Lower leg skin (tissue), 4 donors: ENCODE measurements at regions not wholly inside any gene's neighbourhood (a gene's known extent, or its start where the extent isn't known, plus 50 kb on each side); places are given as distances from the start of the nearest gene placed in this dataset.
A peak's percentile ranks its signal among the peaks of the same experiment; 100 is the strongest.
"Not testable (repeated sequence)": the region's sequence is repeated elsewhere in the genome, so short reads cannot be mapped to it uniquely, and the experiment has no call there.

ENCODE experiments used
- DNase-seq, 2 donors: peaks; one replicate each; pipeline ENCODE4 v3.0.0-alpha.2; 2019; ENCODE audit warnings: low spot score in 2 of 2
- H3K4me3 ChIP-seq: fragments of 200-600 bp; sonication (generic); 2 replicates; pipeline ENCODE4 v1.5.1; 2017; ENCODE audit warnings: mild to moderate bottlenecking, low read depth; ENCODE audit not compliant: poor library complexity, severe bottlenecking
- CTCF ChIP-seq, 3 donors: fragments of 450-650 bp; IDR thresholded peaks; one replicate each; pipeline ENCODE4 v1.5.1; 2016; ENCODE audit warnings: antibody characterized with exemption in 3 of 3, mild to moderate bottlenecking in 3 of 3, moderate library complexity in 2 of 3
- POLR2A ChIP-seq, 2 donors: fragments of 450-650 bp; IDR thresholded peaks; one replicate each; pipeline ENCODE4 v1.6.1; 2016 to 2017; ENCODE audit warnings: antibody characterized with exemption in 2 of 2, mild to moderate bottlenecking in 1 of 2, moderate library complexity in 1 of 2
- WGBS, 2 donors: methylation state at CpG; one replicate each; pipeline ENCODE4 v1.1.5; 2018; 5-methylcytosine and 5-hydroxymethylcytosine counted together
- intact Hi-C: fragments of 100-400 bp; cut with DNase I; formaldehyde crosslinking; loops from one replicate; pipeline ENCODE4 v1.15.0; 2023; ENCODE audit warnings: low total_unique reads

- 71 to 75% methylated on average over 5 of the region's 5 CpGs for WGBS, 2 donors
- DNase-seq, result no peak
- no peak for TF ChIP-seq CTCF (IDR thresholded peaks at IDR 0.05)
- TF ChIP-seq POLR2A (IDR thresholded peaks at IDR 0.05), result no peak
- intact Hi-C loops, result no loop called here
- H3K4me3 ChIP-seq, result no peak overlapping the region
Observed at GRCh38 chr10:33012306-33012705, 54.3 kb upstream of the ITGB1 start.

- TF ChIP-seq POLR2A (IDR thresholded peaks at IDR 0.05), result no peak
- TF ChIP-seq CTCF (IDR thresholded peaks at IDR 0.05), result no peak
- H3K4me3 ChIP-seq, result no peak overlapping the region
- WGBS, 2 donors, result 21 to 33% methylated on average over 12 of the region's 12 CpGs
- DNase-seq, result no peak
- intact Hi-C loops, result no loop called here
Observed at GRCh38 chr10:33010132-33011037, 52.4 kb upstream of the ITGB1 start.

GRCh38 chr10:33009244-33010131 is 51.5 kb upstream of the ITGB1 start:
- no peak for DNase-seq
- TF ChIP-seq POLR2A (IDR thresholded peaks at IDR 0.05) (no peak), CTCF (IDR thresholded peaks at IDR 0.05) (no peak)
- intact Hi-C loops, result loop anchor here (5.0 kb wide), 1 partner anchor 212 kb away; no protein-coding TSS in a partner anchor
- no peak overlapping the region for H3K4me3 ChIP-seq
- WGBS, 2 donors, result 38 to 47% methylated on average over 5 of the region's 5 CpGs

- no peak for TF ChIP-seq POLR2A (IDR thresholded peaks at IDR 0.05)
- TF ChIP-seq CTCF (IDR thresholded peaks at IDR 0.05), result peak in 1 of 3 donors; percentile 89
- intact Hi-C loops, result loop anchor here (5.0 kb wide), 1 partner anchor 211 kb away; no protein-coding TSS in a partner anchor
- DNase-seq, result peak in 1 of 2 donors; percentile 75
- no peak overlapping the region for H3K4me3 ChIP-seq
- WGBS, 2 donors, result 12 to 13% methylated on average over 9 of the region's 9 CpGs
Observed at GRCh38 chr10:33008499-33009243, 50.6 kb upstream of the ITGB1 start.

GRCh38 chr10:33007731-33008381 is 49.8 kb upstream of the ITGB1 start:
- H3K4me3 ChIP-seq, DNase-seq: not testable (repeated sequence)
- intact Hi-C loops, result loop anchor here (5.0 kb wide), 1 partner anchor 211 kb away; no protein-coding TSS in a partner anchor
- WGBS, 2 donors, result 93 to 94% methylated on average over 9 of the region's 9 CpGs
